ENCODE measurements at regions not wholly inside any gene's neighbourhood (a gene's known extent, or its start where the extent isn't known, plus 50 kb on each side); places are given as distances from the start of the nearest gene placed in this dataset.
"Not testable (repeated sequence)": the region's sequence is repeated elsewhere in the genome, so short reads cannot be mapped to it uniquely, and the experiment has no call there.

DNA sequence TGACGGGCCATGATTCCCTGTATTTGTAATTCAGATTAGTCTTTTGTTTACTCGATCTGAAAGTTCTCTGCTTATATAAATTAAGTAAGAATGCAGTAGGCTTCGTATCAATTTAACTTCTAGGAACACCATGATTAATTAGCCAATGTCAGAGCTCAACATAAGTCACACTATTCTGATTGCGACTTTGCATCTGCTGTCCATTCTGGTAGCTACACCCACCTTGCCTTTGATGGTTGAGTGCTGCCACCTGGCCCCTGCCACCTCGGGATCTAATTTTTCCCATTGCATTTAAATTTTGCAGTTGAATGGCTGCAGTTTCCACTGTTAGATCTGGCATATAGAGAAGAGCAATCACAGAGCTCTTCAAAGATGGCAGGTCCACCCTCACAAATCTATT lies 140.0 kb downstream of the LTN1 start:
- Histone ChIP-seq H3K27ac (ENCODE audit: low read depth, low read length) (no peak overlapping the region), H3K4me3 (ENCODE audit: insufficient read depth, low read depth, low read length) (no peak overlapping the region), H3K9me3 (ENCODE audit: insufficient read depth, low read depth, low read length) (no peaks in the 10 kb centered on the region), H3K9ac (ENCODE audit: low read length) (no peak overlapping the region), H3K4me2 (ENCODE audit: low read length) (no peak overlapping the region), H3K36me3 (ENCODE audit: insufficient read depth, low read length) (no peaks in the 10 kb centered on the region), H3K27me3 (ENCODE audit: insufficient read depth, low read length) (no peaks in the 10 kb centered on the region), H3K4me1 (ENCODE audit: insufficient read depth, low read length) (no peaks in the 10 kb centered on the region), H4K20me1 (ENCODE audit: insufficient read depth, low read length) (no peaks in the 10 kb centered on the region), H3K79me2 (ENCODE audit: insufficient read depth, low read length) (no peaks in the 10 kb centered on the region), H2AFZ (ENCODE audit: low read depth, low read length) (no peak overlapping the region)
- peaks cover 3% of the 10 kb centered on the region for H3K9me3 Mint-ChIP-seq (ENCODE audit: unreplicated experiment)
- H3K27ac Mint-ChIP-seq (ENCODE audit: unreplicated experiment), result no peak overlapping the region
- DNase-seq (ENCODE audit: low read depth) (no peak), FAIRE-seq (no peak)
- no peaks in the 10 kb centered on the region for H3K27me3 Mint-ChIP-seq (ENCODE audit: low read depth, unreplicated experiment)
- peaks cover 1% of the 10 kb centered on the region for H3K36me3 Mint-ChIP-seq (ENCODE audit: low read depth, unreplicated experiment)
- TF ChIP-seq, protein P1, sequence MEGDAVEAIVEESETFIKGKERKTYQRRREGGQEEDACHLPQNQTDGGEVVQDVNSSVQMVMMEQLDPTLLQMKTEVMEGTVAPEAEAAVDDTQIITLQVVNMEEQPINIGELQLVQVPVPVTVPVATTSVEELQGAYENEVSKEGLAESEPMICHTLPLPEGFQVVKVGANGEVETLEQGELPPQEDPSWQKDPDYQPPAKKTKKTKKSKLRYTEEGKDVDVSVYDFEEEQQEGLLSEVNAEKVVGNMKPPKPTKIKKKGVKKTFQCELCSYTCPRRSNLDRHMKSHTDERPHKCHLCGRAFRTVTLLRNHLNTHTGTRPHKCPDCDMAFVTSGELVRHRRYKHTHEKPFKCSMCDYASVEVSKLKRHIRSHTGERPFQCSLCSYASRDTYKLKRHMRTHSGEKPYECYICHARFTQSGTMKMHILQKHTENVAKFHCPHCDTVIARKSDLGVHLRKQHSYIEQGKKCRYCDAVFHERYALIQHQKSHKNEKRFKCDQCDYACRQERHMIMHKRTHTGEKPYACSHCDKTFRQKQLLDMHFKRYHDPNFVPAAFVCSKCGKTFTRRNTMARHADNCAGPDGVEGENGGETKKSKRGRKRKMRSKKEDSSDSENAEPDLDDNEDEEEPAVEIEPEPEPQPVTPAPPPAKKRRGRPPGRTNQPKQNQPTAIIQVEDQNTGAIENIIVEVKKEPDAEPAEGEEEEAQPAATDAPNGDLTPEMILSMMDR (IDR thresholded peaks at IDR 0.05; ENCODE audit: insufficient read depth, low read depth, low read length), result no peak
- TF ChIP-seq EZH2 (IDR thresholded peaks at IDR 0.05; ENCODE audit: insufficient read depth, low read length), result no peak
- no peak overlapping the region for H3K4me3 Mint-ChIP-seq (ENCODE audit: unreplicated experiment)
- peaks cover 2% of the 10 kb centered on the region for H3K4me1 Mint-ChIP-seq (ENCODE audit: low read depth, unreplicated experiment)

DNA sequence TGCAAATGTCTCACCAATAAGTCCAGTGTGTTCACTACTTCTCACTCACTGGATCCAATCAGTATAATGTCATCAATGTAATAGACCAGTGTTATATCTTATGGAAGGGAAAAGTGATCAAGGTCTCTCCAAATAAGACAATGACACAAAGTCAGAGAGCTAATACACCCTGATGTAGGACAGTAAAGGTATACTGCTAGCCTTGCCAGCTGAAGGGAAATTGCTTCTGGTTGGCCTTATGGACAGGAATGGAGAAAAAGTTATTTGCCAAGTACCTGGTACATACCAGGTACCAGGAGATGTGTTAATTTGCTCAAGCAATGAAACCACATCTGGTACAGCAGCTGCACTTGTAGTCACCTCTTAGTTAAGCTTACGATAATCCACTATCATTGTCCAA lies 141.0 kb downstream of the LTN1 start:
- Histone ChIP-seq H3K36me3 (ENCODE audit: insufficient read depth, low read length) (no peaks in the 10 kb centered on the region), H3K9ac (ENCODE audit: low read length) (no peak overlapping the region), H3K27ac (ENCODE audit: low read depth, low read length) (no peak overlapping the region), H3K9me3 (ENCODE audit: insufficient read depth, low read depth, low read length) (no peaks in the 10 kb centered on the region), H3K79me2 (ENCODE audit: insufficient read depth, low read length) (no peaks in the 10 kb centered on the region), H2AFZ (ENCODE audit: low read depth, low read length) (no peak overlapping the region), H4K20me1 (ENCODE audit: insufficient read depth, low read length) (no peaks in the 10 kb centered on the region), H3K4me2 (ENCODE audit: low read length) (no peak overlapping the region), H3K27me3 (ENCODE audit: insufficient read depth, low read length) (no peaks in the 10 kb centered on the region), H3K4me1 (ENCODE audit: insufficient read depth, low read length) (no peaks in the 10 kb centered on the region), H3K4me3 (ENCODE audit: insufficient read depth, low read depth, low read length) (no peak overlapping the region)
- Mint-ChIP-seq H3K9me3 (ENCODE audit: unreplicated experiment) (peaks cover 3% of the 10 kb centered on the region), H3K27me3 (ENCODE audit: low read depth, unreplicated experiment) (no peaks in the 10 kb centered on the region), H3K36me3 (ENCODE audit: low read depth, unreplicated experiment) (peaks cover 1% of the 10 kb centered on the region), H3K4me3 (ENCODE audit: unreplicated experiment) (no peak overlapping the region), H3K27ac (ENCODE audit: unreplicated experiment) (no peak overlapping the region), H3K4me1 (ENCODE audit: low read depth, unreplicated experiment) (peaks cover 2% of the 10 kb centered on the region)
- no peak for TF ChIP-seq EZH2 (IDR thresholded peaks at IDR 0.05; ENCODE audit: insufficient read depth, low read length)
- TF ChIP-seq, protein P1 (IDR thresholded peaks at IDR 0.05; ENCODE audit: insufficient read depth, low read depth, low read length), result no peak
- DNase-seq (ENCODE audit: low read depth) (no peak), FAIRE-seq (no peak)

DNA sequence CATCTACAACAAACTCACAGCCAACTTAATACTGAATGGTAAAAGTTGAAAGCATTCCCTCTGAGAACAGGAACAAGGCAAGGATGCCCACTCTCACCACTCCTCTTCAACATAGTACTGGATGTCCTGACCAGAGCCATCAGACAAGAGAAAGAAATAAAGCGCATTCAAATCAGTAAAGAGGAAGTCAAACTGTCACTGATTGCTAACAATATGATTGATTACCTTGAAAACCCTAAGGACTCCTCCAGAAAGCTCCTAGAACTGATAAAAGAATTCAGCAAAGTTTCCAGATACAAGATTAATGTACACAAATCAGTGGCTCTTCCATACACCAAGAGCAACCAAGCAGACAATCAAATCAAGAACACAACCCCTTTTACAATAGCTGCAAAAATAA lies 153.4 kb downstream of the LTN1 start:
- H3K27ac ChIP-seq (ENCODE audit: low read depth, low read length); H3K27ac Mint-ChIP-seq (ENCODE audit: unreplicated experiment); H3K36me3 Mint-ChIP-seq (ENCODE audit: low read depth, unreplicated experiment); DNase-seq (ENCODE audit: low read depth); H2AFZ ChIP-seq (ENCODE audit: low read depth, low read length); H3K4me1 Mint-ChIP-seq (ENCODE audit: low read depth, unreplicated experiment); H3K79me2 ChIP-seq (ENCODE audit: insufficient read depth, low read length); H3K27me3 Mint-ChIP-seq (ENCODE audit: low read depth, unreplicated experiment); H3K4me3 ChIP-seq (ENCODE audit: insufficient read depth, low read depth, low read length); FAIRE-seq; H3K4me1 ChIP-seq (ENCODE audit: insufficient read depth, low read length); H3K4me2 ChIP-seq (ENCODE audit: low read length); H3K36me3 ChIP-seq (ENCODE audit: insufficient read depth, low read length); H3K4me3 Mint-ChIP-seq (ENCODE audit: unreplicated experiment); H3K9ac ChIP-seq (ENCODE audit: low read length); H3K9me3 ChIP-seq (ENCODE audit: insufficient read depth, low read depth, low read length); H3K27me3 ChIP-seq (ENCODE audit: insufficient read depth, low read length); H4K20me1 ChIP-seq (ENCODE audit: insufficient read depth, low read length); H3K9me3 Mint-ChIP-seq (ENCODE audit: unreplicated experiment): not testable (repeated sequence)

DNA sequence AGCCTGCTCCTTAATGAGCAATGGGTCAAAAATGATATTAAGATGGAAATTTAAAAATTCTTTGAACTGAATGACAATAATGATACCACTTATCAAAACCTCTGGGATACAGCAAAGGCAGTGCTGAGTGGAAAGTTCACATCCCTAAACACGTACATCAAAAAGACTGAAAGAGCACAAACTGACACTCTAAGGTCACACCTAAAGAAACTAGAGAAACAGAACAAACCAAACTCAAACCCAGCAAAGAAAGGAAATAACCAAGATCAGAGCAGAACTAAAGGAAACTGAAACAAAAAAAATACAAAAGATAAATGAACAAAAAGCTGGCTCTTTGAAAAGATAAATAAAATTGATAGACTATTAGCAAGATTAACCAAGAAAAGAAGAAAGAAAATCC lies 155.3 kb downstream of the LTN1 start:
- not testable (repeated sequence) for H3K79me2 ChIP-seq (ENCODE audit: insufficient read depth, low read length); H3K9me3 Mint-ChIP-seq (ENCODE audit: unreplicated experiment); DNase-seq (ENCODE audit: low read depth); H3K36me3 Mint-ChIP-seq (ENCODE audit: low read depth, unreplicated experiment); FAIRE-seq; H3K4me1 Mint-ChIP-seq (ENCODE audit: low read depth, unreplicated experiment); H3K4me1 ChIP-seq (ENCODE audit: insufficient read depth, low read length); H3K4me3 Mint-ChIP-seq (ENCODE audit: unreplicated experiment); H3K27ac ChIP-seq (ENCODE audit: low read depth, low read length); H3K4me3 ChIP-seq (ENCODE audit: insufficient read depth, low read depth, low read length); H3K27me3 Mint-ChIP-seq (ENCODE audit: low read depth, unreplicated experiment); H3K27me3 ChIP-seq (ENCODE audit: insufficient read depth, low read length); H3K4me2 ChIP-seq (ENCODE audit: low read length); H2AFZ ChIP-seq (ENCODE audit: low read depth, low read length); H3K9ac ChIP-seq (ENCODE audit: low read length); H4K20me1 ChIP-seq (ENCODE audit: insufficient read depth, low read length); H3K36me3 ChIP-seq (ENCODE audit: insufficient read depth, low read length); H3K9me3 ChIP-seq (ENCODE audit: insufficient read depth, low read depth, low read length); H3K27ac Mint-ChIP-seq (ENCODE audit: unreplicated experiment)

DNA sequence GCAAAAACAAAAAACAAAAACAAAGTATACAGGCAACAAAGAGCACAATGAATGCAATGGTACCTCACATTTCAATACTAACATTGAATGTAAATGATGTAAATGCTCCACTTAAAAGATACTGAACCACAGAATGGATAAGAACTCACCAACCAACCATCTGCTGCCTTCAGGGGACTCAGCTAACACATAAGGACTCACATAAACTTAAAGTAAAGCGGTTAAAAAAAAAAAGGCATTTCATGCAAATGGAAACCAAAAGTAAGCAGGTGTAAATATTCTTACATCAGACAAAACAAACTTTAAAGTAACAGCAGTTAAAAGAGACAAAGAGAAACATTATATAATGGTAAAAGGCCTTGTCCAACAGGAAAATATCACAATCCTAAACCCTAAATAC lies 156.1 kb downstream of the LTN1 start:
- not testable (repeated sequence) for H3K27me3 Mint-ChIP-seq (ENCODE audit: low read depth, unreplicated experiment); H3K9ac ChIP-seq (ENCODE audit: low read length); H3K27ac Mint-ChIP-seq (ENCODE audit: unreplicated experiment); H3K4me3 ChIP-seq (ENCODE audit: insufficient read depth, low read depth, low read length); H4K20me1 ChIP-seq (ENCODE audit: insufficient read depth, low read length); H3K27ac ChIP-seq (ENCODE audit: low read depth, low read length); H3K4me1 ChIP-seq (ENCODE audit: insufficient read depth, low read length); H3K9me3 ChIP-seq (ENCODE audit: insufficient read depth, low read depth, low read length); H3K27me3 ChIP-seq (ENCODE audit: insufficient read depth, low read length); H3K36me3 Mint-ChIP-seq (ENCODE audit: low read depth, unreplicated experiment); H2AFZ ChIP-seq (ENCODE audit: low read depth, low read length); H3K36me3 ChIP-seq (ENCODE audit: insufficient read depth, low read length); DNase-seq (ENCODE audit: low read depth); FAIRE-seq; H3K4me1 Mint-ChIP-seq (ENCODE audit: low read depth, unreplicated experiment); H3K4me2 ChIP-seq (ENCODE audit: low read length); H3K4me3 Mint-ChIP-seq (ENCODE audit: unreplicated experiment); H3K9me3 Mint-ChIP-seq (ENCODE audit: unreplicated experiment); H3K79me2 ChIP-seq (ENCODE audit: insufficient read depth, low read length)
